Body of pancreas (tissue), 4 donors: ENCODE measurements at regions not wholly inside any gene's neighbourhood (a gene's known extent, or its start where the extent isn't known, plus 50 kb on each side); places are given as distances from the start of the nearest gene placed in this dataset.

Experiments
- CTCF ChIP-seq, 7 experiments: fragments of 450-650 bp in 4 of 7; fragments of 200-600 bp in 3 of 7; sonication (generic) in 3 of 7; IDR thresholded peaks; one replicate each; pipeline ENCODE4 v1.5.1; 2016 to 2019; ENCODE audit warnings: antibody characterized with exemption in 7 of 7
- POLR2A ChIP-seq, 3 donors: fragments of 450-650 bp; IDR thresholded peaks; one replicate each; pipeline ENCODE4 v1.6.1; 2016; ENCODE audit warnings: antibody characterized with exemption in 3 of 3, mild to moderate bottlenecking in 2 of 3

- TF ChIP-seq POLR2A (IDR thresholded peaks at IDR 0.05) (no peak), CTCF (IDR thresholded peaks at IDR 0.05) (no peak)
Measured at GRCh38 chr9:78967596-78968217, 604.1 kb upstream of the TLE4 start.
